NCI-H146 treated with DMSO at 0.1 percent for 48 hours (cell line): ENCODE measurements at regions not wholly inside any gene's neighbourhood (a gene's known extent, or its start where the extent isn't known, plus 50 kb on each side); places are given as distances from the start of the nearest gene placed in this dataset.

Experiments used
- DNase-seq: peaks from one replicate; lab custom pipeline; 2025; ENCODE audit not compliant: unreplicated experiment; lab: John Stamatoyannopoulos, UW

DNA sequence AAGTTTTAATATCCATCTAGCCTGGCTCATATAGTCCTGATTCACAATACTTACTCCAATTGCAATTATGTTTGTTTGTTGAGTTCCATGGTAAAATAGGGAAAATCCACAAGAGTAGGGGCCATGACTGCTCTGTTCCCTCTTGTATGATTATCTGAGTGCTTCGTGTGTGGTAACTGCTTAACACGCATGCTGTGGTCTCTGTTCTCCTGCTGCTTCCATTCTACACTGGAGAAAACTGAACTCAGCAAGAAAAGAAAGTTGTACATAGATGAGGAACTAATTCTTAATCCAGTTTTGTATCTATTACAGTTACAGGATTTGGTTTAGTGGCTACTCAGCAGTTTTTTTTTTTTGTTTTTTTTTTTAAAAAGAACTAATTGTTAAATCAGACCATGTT is 223.0 kb upstream of the SATB1 start:
- no peak for DNase-seq

DNA sequence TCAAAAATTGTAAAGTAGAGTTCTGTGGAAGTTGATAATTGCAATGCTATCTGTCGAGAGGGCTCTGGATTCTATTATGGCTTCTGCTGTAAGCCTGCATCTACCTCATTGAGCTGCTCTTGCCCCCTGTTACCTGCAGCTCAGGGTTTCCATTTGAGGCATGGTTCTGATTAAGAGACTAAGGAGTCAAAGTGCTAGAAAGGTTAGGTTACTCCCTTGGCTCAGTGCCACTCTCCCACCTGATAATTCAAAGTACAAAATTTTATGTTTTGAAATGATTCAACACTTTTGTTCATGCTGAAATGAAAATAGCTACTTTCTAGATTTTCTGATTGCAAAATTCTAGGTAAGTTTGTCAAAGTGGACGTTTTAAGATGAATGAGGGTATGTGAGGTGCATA is 220.5 kb upstream of the SATB1 start:
- no peak for DNase-seq

DNA sequence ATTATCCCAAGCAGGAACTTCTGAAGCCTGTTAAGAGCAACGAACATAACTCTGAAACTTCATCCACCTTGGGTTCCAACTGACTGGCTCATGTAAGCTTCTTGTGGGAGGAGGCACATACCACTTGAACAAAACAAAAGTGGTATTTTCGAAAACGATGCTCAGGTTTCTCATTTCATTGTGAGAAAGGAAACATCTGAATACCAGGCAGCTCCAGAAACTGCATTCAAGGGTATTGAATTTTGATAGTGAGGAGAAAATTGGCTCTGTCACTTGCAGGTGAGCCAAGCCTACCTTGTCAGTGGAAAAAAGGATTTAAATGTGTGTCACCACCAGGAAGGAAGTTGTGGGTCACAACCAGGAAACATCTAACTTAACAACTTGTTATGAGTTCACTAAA is 218.1 kb upstream of the SATB1 start:
- DNase-seq, result no peak

DNA sequence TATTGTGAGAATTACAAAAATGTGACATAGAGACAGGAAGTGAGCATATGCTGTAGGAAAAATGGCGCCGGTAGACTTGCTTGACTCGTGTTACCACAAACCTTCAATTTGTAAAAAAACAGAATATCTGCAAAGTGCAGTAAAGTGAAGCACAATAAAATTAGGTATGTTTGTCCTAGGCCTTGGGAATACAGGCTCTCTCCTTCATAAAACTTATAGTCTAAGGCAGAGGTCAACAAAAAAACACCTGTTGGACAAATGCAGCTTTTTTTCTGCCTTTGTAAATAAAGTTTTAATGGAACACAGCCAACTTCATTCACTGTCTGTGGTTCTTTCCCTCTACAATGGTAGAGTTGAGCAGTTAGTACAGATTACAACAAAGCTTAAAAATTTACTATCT is 216.8 kb upstream of the SATB1 start:
- DNase-seq, result no peak

DNA sequence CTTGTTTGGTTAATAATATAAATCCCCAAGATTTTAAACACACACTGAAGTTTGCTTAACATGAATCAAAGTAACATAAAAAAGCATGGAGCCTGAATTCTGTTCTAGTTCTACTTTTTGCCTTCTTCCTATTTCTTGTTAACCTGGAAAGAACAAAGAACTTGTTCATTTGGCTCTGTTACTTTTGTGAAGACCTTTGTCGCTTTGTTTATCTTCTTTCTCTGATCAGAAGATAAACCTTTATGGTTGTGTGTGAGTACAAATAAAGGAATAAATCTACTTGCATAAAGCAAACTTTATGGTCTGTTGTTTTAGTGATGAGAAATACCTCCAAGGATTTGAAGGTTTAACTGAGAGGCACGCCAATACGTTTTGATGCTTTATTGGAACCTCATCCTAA is 210.1 kb upstream of the SATB1 start:
- DNase-seq, result no peak

DNA sequence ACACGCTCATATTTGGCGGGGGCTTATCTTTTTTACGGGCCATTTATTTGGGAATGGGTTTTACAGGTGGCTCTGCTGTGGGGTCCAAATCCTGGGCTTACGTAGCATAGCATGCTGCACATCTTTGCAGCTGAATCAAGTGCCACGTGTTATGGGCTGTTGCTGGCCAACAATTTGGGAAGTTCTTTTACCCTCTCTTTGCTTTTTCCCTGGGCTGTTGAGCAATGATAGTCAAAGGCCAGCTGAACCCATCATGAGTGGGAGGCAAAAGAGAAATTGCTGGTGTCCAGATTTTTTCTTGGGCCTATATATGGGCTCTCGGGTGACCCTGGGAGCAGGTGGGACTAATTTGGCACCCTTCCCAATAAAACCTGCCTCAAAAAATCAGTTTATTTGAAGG is 209.3 kb upstream of the SATB1 start:
- no peak for DNase-seq

DNA sequence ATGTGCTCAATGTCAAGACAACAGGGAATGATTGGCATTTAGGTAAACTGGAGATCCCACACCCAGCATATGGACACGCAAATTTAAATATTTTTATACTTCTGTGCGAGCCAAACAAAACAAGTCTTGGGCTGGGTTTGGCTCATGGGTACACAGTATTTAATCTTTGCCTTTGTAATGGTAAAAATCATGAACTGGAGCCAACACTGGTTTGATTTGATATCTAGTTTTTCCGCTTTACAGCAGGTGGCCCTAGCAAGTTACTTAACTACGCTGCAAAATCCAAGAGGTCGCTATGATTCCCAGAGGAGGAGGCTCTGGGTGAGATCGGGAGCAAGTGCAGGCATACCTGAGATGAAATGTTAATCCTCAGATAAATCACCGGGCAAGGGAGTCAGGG is 207.9 kb upstream of the SATB1 start:
- no peak for DNase-seq

DNA sequence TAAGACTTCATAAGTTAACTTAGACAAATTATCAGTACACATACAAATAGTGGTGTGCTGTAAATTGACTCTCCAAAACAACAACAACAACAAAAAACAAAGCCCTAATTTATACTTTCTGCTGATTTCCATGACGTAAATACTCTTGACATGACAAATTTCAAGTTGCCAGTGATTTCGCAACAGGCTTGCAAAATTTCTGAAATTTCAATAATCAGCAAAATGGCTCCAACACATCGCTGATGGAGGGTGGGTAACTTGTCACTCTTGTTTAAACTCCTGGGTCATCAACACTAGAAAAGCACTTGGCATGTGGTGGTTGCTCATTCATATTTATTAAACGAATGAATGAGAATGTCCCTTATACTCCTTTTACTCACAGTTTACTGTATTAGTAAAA is 205.2 kb upstream of the SATB1 start:
- no peak for DNase-seq

DNA sequence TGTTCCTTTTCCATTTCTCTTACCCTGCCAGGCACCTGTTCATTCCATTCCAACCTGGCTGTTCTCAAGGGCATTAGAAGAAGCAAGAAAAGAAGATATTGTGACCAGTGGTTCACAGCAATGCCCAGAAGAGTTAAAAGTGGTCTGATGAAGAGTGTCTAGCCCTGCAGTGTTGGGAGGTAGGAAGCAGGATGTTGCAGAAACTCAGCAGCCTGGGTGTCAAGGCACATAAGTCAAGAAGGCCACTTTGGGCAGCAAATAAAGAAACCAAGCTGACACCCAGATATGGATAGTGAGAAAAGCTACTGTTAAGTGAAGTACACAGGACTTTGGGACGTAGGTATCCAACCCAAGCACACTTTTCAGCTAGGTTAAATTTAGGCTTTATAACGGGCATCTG is 199.9 kb upstream of the SATB1 start:
- no peak for DNase-seq

DNA sequence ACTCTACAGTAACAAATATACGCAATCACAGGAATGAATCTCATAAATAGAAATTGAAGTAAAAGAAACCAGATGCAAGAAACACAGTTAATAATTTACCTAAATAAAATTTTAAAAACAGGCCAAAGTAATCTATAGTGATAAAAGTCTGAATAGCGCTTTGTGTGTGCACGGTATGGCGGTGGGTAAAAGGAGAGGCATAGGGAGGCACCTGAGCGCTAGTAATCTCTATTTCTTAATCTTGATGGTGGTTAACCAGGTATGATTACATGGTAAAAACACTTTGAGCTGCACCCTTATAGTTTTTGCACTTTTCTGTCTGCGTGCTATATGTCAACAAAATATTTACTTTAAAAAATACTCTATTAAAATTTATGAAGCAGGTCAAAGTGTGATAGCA is 198.1 kb upstream of the SATB1 start:
- DNase-seq, result no peak

DNA sequence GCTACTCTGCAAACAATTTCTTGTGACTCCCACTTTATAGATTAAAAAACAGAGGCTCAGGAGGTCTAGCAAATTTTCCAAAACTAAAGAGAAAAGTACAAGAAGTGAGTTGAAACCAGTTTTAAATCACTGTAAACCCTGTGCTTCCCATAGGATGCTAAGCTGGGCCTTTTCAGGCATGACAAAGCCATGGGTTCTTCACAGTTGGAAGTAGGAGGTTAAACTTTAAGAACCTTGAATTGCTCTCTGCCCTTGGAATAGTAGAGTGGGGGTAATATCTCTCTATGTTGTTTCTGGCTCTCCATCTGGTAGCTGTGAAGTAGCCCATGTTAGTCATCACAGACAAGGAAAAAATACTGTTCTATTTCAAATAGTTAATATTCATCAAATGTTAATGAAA is 193.6 kb upstream of the SATB1 start:
- DNase-seq, result no peak

DNA sequence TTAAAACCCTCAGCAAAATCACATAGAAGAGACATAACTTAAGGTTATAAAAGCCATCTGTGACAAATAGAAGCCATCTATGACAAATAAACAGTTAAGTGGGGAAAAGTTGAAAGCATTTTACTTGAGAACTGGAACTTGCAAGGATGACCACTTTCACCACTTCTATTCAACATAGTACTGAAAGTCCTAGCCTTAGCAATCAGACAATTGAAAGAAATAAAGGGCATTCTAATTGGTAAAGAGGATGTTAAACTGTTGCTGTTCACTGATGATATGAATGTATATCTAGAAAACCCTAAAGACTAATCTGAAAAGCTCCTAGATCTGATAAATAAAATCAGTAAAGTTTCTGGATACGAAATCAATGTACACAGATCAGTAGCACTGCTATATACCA is 186.9 kb upstream of the SATB1 start:
- DNase-seq, result no peak

DNA sequence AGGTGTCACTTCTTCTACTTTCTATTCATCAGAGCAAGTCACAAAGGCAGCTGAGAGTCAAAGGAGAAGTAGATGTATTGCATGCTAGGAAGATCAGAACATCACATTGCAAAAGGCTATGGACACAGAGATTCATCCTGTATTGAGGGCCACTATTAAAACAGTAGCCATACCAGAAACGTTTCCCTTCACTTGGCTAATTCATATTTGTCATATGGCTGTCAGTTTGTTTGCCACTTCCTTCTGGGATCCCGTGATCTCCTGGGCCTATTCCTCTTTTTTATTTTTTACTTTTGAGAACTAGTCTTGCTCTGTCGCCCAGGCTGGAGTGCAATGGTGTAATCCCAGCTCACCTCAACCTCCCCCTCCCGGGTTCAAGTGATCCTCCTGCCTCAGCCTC is 184.0 kb upstream of the SATB1 start:
- DNase-seq, result no peak

DNA sequence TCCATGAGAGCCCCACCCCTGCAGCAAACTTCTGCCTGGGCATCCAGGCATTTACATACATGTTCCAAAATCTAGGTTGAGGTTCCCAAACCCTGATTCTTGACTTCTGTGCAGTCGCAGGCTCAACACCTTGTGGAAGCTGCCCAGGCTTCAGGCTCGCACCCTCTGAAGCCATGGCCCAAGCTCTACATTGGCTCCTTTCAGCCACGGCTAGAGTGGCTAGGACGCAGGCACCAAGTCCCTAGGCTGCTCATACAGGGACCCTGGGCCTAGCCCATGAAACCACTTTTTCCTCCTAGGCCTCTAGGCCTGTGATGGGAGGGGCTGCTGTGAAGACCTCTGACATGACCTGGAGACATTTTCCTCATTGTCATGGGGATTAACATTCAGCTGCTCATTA is 172.8 kb upstream of the SATB1 start:
- DNase-seq, result no peak

DNA sequence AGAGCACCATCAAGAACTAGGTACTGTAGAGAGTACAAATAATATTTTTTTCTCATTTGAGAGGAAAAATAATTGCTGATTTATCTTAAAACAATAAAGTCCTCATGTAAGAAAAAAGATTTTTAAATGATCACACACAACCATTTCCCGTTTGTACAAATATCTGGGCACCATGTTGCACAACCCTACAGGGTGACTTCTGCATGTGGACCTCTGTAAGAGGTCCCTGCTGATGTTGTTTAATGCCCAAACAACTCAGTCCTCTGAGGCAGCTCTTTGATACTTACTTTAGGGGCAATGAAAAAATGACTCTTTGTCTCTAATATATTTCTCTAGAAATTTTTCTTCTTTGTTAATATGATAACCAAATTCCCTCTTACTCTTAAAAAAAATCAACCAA is 168.1 kb upstream of the SATB1 start:
- DNase-seq, result no peak

DNA sequence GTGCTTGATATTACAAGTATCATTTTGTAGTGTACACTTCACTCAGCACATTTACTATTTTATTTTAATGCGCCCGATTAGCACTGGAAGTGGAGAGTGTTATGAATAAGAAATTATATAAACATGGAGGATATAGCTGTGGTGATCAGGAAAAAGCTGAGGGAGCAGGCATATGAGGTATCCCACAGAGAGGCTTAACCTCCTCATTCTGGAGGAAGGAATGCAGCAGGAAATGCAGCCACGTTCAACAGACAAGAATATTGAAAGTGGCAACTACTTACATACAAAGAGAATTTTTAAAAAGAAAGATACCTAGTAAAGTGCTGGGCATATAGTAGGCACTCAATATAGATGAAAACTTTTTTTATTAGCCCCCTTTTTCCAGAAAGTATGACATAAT is 166.0 kb upstream of the SATB1 start:
- no peak for DNase-seq

DNA sequence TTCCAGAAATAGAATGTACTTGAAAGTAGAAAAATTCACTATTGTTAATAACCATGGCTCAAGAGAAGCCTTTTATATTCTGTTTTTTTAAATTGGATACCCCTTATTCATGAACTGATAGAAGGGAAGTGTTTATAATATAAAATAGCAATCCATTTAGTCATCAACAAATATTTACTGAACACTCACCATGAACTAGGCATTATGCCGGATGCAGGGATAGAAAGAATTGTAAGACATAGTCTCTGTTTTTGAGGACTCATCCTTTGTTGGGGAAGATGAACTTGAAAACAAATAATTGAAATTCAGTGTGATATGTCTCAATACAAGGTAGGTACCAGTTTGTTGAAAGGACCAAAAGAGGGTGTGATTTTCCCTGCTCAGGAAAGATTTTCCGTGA is 160.9 kb upstream of the SATB1 start:
- DNase-seq, result no peak

DNA sequence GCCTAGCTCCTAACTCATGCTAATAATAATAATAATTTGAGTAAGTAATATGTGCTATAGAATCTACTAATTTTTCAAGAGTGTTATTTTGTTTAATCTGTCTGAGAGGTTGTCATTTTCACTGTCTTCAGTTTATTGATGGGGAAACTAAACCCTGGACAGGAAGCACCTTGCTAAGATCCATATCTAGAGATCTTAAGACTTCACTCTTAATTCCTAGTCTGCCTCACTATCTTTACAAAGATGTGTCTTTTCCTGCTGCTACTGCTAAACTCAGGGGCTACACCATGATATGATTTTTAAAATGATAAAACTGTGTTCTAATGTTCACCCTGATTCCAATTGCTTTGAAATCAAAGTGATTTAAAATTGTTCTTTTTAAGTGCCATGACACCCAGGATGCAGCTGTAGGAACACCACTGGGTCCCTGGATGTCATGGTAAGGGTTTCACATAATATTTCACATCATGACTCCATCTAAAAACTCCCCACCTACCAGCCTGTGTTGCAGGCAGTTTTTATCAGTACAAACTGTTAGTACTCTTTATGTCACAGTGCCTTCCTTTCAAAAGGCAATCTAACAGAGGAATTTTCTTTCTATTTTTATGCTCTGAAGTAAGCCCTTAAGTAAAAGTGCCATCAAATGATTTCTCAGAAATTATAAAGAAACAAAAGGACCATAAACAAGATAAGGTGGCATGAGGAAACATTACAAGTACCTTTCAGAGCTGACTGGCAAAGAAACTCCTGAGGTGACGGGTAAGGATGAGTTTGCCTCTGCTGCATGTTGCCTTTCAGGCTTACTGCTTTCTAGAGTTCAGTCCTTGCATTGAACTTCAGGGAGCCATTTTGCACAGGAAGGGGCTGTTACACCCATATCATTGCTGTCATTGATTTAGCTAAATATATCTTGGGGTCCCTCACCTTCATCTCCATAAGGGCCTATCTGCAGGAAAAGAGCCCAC is 160.1 kb upstream of the SATB1 start:
- DNase-seq, result no peak

DNA sequence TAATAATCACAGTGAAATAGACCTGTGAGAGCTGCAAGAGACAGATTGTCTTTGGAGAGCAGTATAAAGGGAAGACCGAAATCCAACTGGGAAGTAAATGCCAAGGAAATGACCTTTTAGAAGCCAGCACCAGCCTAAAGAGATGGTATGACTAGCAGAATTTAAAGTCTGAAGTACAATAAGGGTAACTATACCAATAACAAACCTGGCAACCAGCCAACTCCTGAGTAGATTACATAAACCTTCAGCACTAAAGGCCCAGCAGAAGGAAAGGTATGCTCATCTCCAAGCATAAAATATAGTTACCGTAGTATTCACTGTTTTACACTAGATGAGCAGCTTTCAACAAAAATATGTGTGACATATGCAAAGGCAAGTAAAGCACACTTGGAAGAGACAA is 155.1 kb upstream of the SATB1 start:
- DNase-seq, result no peak

DNA sequence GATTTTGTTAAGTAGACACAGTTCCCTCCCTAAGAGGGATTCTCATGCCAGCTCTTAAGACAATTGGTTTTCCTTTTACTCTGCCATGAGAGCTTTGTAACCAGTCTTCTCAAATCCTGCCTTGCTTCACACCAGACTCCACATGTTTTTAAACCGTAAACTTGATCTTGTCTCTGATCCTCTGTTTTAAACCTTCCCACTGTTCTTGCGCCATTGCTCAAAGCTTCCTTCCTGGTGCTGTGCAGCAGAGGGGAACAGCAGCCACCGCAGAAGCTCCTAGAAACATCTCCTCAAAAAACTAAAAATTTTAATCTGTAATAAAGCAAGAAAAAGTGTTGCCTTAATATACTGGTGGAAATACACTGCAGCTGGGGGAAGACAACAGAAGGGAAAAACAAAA is 154.5 kb upstream of the SATB1 start:
- no peak for DNase-seq

DNA sequence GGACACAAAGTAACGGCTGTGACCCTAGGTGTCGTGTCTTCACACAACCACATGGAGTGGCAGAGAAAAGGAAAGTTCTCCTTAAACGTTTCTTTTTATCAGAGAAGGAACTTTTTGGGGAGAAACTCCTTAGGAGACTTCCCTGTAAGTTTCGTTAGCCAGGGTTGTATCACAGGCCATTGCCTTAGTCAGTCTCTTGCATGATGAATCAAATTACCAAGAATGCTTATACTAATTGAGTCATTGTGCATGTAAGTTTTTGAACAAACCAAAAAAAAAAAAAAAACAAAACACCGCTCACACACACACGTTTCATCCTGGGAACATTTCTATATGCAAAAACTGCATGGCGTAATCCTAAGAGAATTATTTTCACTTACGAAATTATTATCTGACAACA is 150.4 kb upstream of the SATB1 start:
- DNase-seq, result no peak

DNA sequence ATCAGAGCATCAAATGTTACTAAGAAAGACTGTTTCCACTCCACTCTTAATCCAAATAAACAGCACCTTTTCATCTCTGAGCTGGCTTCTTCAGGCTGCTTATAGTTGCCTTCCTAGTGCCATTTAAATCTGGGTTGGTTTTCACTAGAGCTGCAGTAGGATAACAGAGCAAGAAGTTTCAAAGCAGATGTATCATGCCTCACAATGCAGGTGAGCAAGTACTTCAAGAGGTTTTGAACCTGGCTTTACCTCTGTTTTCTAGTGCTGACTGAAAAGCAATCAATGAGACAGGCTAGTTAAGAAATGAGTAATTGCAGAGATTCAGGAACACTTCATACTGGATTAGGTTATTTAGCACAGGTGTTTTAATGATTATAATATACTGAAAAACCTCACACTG is 147.7 kb upstream of the SATB1 start:
- no peak for DNase-seq

DNA sequence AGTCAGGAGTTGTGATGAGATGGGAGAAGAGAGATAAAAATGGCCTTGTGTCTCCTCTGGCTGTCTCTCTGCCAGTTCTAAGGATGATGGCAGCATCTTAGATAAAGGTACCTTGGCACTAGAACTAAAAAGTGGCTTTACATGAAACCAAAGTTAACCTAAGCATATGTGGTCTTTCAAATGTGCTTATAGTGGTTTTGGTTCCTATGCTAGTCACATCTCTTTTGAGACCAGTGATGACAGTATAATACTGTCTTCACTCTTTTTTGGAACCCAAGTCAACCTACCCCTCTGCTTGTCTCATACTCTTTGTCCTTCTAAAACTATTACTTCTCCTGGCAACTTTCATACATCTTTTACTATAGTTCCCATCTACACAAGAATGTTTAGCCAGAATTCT is 142.2 kb upstream of the SATB1 start:
- DNase-seq, result no peak
